ENCODE measurements at regions not wholly inside any gene's neighbourhood (a gene's known extent, or its start where the extent isn't known, plus 50 kb on each side); places are given as distances from the start of the nearest gene placed in this dataset.

DNA sequence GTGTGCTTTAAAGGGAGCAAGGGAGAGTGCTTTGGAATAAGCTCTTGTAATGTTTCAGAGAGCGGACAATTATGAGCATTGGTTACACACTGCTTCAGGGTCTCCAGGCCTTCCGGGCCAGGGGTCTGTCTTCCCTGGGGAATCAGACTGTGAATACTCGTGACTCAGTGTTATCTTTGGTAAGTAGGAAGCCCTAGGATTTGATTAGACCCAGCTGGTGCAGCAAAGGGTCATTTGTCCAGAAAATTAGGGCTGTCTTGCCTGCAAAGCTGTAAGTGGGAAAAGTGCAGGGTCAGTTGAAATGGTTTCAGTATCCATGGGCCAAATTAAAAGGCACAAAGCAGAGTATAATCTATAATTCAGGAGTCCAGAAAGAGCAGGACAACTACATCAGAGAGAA is 475.6 kb downstream of the MED13L start:
- Histone ChIP-seq H3K4me1 (replicated peaks in 1 of 4; ENCODE audit: control insufficient read depth in 3 of 4, insufficient read depth in 4 of 4, low read length in 3 of 4) (no peaks in the 10 kb centered on the region), H3K14ac (ENCODE audit: insufficient read length) (no peak overlapping the region), H3K27me3 (replicated peaks in 1 of 4; ENCODE audit: control insufficient read depth in 3 of 4, extremely low read depth in 1 of 4, insufficient read depth in 3 of 4, low read length in 3 of 4) (no peaks in the 10 kb centered on the region), H3K23me2 (ENCODE audit: low read depth, low read length) (no peaks in the 10 kb centered on the region), H2BK120ac (replicated peaks; ENCODE audit: low read depth, low read length) (no peak overlapping the region), H3K79me1 (ENCODE audit: low read depth, low read length) (no peaks in the 10 kb centered on the region), H2AK5ac (ENCODE audit: low read depth, low read length) (no peak overlapping the region), H3K4me2 (ENCODE audit: insufficient read depth in 1 of 2, low read depth in 2 of 2, low read length in 2 of 2) (no peak overlapping the region), H3K79me2 (ENCODE audit: control insufficient read depth in 1 of 2, insufficient read depth in 2 of 2, low read length in 2 of 2) (no peaks in the 10 kb centered on the region), H4K91ac (replicated peaks; ENCODE audit: insufficient read length, low read length) (no peak overlapping the region), H2BK15ac (ENCODE audit: low read length) (no peak overlapping the region), H3K4ac (replicated peaks; ENCODE audit: insufficient read length, low read depth, low read length) (no peak overlapping the region), H3K9me3 (ENCODE audit: insufficient read depth in 2 of 2, low read depth in 1 of 2, low read length in 1 of 2) (no peaks in the 10 kb centered on the region), H4K5ac (ENCODE audit: insufficient read length, low read depth, low read length) (no peak overlapping the region), H2BK5ac (ENCODE audit: low read depth, low read length) (no peak overlapping the region), H3K18ac (ENCODE audit: extremely low read depth, low read length) (no peak overlapping the region), H3K36me3 (ENCODE audit: control insufficient read depth in 2 of 4, insufficient read depth in 4 of 4, low read length in 3 of 4) (no peaks in the 10 kb centered on the region), H2BK20ac (ENCODE audit: low read length) (no peak overlapping the region), H2BK12ac (ENCODE audit: low read depth, low read length) (no peak overlapping the region), H4K20me1 (replicated peaks in 1 of 2; ENCODE audit: control insufficient read depth in 1 of 2, insufficient read depth in 2 of 2, low read length in 2 of 2) (no peaks in the 10 kb centered on the region), H3K27ac (ENCODE audit: low read depth, low read length) (no peak overlapping the region), H3K4me3 (ENCODE audit: extremely low read depth in 1 of 4, insufficient read depth in 2 of 4, low read depth in 3 of 4, low read length in 4 of 4) (no peak overlapping the region), H2AFZ (ENCODE audit: low read length) (no peak overlapping the region), H3K23ac (ENCODE audit: insufficient read length) (no peak overlapping the region), H3K56ac (replicated peaks; ENCODE audit: insufficient read length, low read depth, low read length) (no peak overlapping the region), H3K9ac (replicated peaks in 1 of 4; ENCODE audit: extremely low read depth in 1 of 4, low read depth in 3 of 4, low read length in 3 of 4) (no peak overlapping the region), H4K8ac (ENCODE audit: extremely low read depth, insufficient read depth, low read length) (no peak overlapping the region)
- DNase-seq (ENCODE audit: low read depth in 1 of 2, low spot score in 2 of 2), result no peak
- ChIA-PET POLR2A (ENCODE audit: partially characterized antibody) (interaction anchor here (1.0 kb wide), 1 partner anchor 232 kb away, joined by 3 read pairs; no protein-coding TSS in a partner anchor), CTCF (ENCODE audit: partially characterized antibody) (interaction anchor here (1.3 kb wide), 1 partner anchor 14 kb away, joined by 4 read pairs; no protein-coding TSS in a partner anchor)
- FAIRE-seq, result no peak
- WGBS, 2 experiments (ENCODE audit: extremely low coverage in 1 of 2, insufficient coverage in 1 of 2, insufficient read length in 1 of 2, insufficient replicate concordance in 2 of 2, low coverage in 1 of 2, low lambda C conversion rate in 2 of 2, missing lambda C conversion rate in 1 of 2), result 61% methylated on average over 3 of the region's 3 CpGs; no CpG with 5 or more reads in 1 of the 2 experiments
- TF ChIP-seq YY1 (IDR thresholded peaks at IDR 0.05; ENCODE audit: low read depth, low read length) (no peak), KDM4A (IDR thresholded peaks at IDR 0.05; ENCODE audit: low read depth, low read length, severe bottlenecking) (no peak), POU5F1 (IDR thresholded peaks at IDR 0.05; ENCODE audit: low read depth, low read length) (no peak), SAP30 (IDR thresholded peaks at IDR 0.05; ENCODE audit: insufficient read depth, insufficient replicate concordance, low read length) (no peak), PHF8 (conservative IDR thresholded peaks at IDR 0.05; ENCODE audit: low read depth, low read length) (no peak), ZNF274 (IDR thresholded peaks at IDR 0.05; ENCODE audit: borderline replicate concordance, extremely low read depth, low read length) (no peak)

All from H1 (cell line).